ENCODE measurements at regions not wholly inside any gene's neighbourhood (a gene's known extent, or its start where the extent isn't known, plus 50 kb on each side); places are given as distances from the start of the nearest gene placed in this dataset.

- no peaks in the 10 kb centered on the region for H3K4me1 ChIP-seq (ENCODE audit: control insufficient read depth, extremely low read depth, insufficient read depth, low read length)
- H3K4me3 ChIP-seq (replicated peaks in 1 of 3; ENCODE audit: insufficient read depth in 1 of 3, low read depth in 1 of 3, low read length in 3 of 3), result no peak overlapping the region
- TF ChIP-seq GATA2 (IDR thresholded peaks at IDR 0.05; ENCODE audit: insufficient read depth, insufficient read length, low read depth, low read length) (no peak), FOS (IDR thresholded peaks at IDR 0.05; ENCODE audit: borderline replicate concordance, insufficient read depth, low read length) (no peak), EZH2 (IDR thresholded peaks at IDR 0.05; ENCODE audit: borderline replicate concordance, low read depth, low read length, severe bottlenecking) (no peak), CTCF (IDR thresholded peaks at IDR 0.05; ENCODE audit: extremely low read depth in 1 of 2, insufficient read depth in 1 of 2, low read depth in 1 of 2, low read length in 2 of 2) (no peak), MAX (IDR thresholded peaks at IDR 0.05; ENCODE audit: insufficient read depth, insufficient read length) (no peak), JUN (IDR thresholded peaks at IDR 0.05; ENCODE audit: borderline replicate concordance, insufficient read depth, insufficient read length, low read depth) (no peak), POLR2AphosphoS5 (IDR thresholded peaks at IDR 0.05; ENCODE audit: insufficient read depth, low read depth, low read length) (no peak), POLR2A (IDR thresholded peaks at IDR 0.05; ENCODE audit: low read depth, low read length) (no peak), MYC (IDR thresholded peaks at IDR 0.05; ENCODE audit: low read depth, low read length) (no peak)
- H2AFZ ChIP-seq (ENCODE audit: low read depth, low read length), result no peak overlapping the region
- intact Hi-C loops (cut with micrococcal nuclease) (no loop called here), dilution Hi-C loops (cut with MboI; ENCODE audit: extremely low pct_ligation_motif_present, low sequenced_read_pairs) (no loop called here)
- no peaks in the 10 kb centered on the region for H3K27me3 ChIP-seq (ENCODE audit: control insufficient read depth in 2 of 2, insufficient read depth in 2 of 2, low read length in 2 of 2)
- H3K27ac ChIP-seq (ENCODE audit: insufficient read depth, low read depth, low read length), result no peak overlapping the region
- POLR2A ChIA-PET, result no interaction called here
- CTCF ChIA-PET, result no interaction called here
- H3K4me2 ChIP-seq (ENCODE audit: insufficient read depth, low read length), result no peak overlapping the region
- no peaks in the 10 kb centered on the region for H4K20me1 ChIP-seq (replicated peaks; ENCODE audit: control insufficient read depth, extremely low read depth, insufficient read depth, low read length)
- H3K9ac ChIP-seq (replicated peaks; ENCODE audit: extremely low read depth, insufficient read depth, low read length), result no peak overlapping the region
- H3K79me2 ChIP-seq (ENCODE audit: control insufficient read depth, insufficient read depth, low read length), result no peaks in the 10 kb centered on the region
- FAIRE-seq (no peak), DNase-seq (ENCODE audit: low read depth, low spot score) (no peak)
- H3K9me3 ChIP-seq (replicated peaks; ENCODE audit: control insufficient read depth, insufficient read depth, low read length), result no peaks in the 10 kb centered on the region
- H3K9me1 ChIP-seq (replicated peaks; ENCODE audit: control insufficient read depth, extremely low read depth, insufficient read depth, low read length), result no peaks in the 10 kb centered on the region
- no TSS peak for BruUV-seq (replicated peaks)
- no peaks in the 10 kb centered on the region for H3K36me3 ChIP-seq (ENCODE audit: control insufficient read depth in 2 of 2, extremely low read depth in 1 of 2, insufficient read depth in 2 of 2, low read length in 2 of 2)
Measured at GRCh38 chr12:88336076-88336739, 194.1 kb downstream of the TMTC3 start.

Measured in endothelial cell of umbilical vein (primary cell).